Pancreas (tissue), 10 donors: ENCODE measurements at regions not wholly inside any gene's neighbourhood (a gene's known extent, or its start where the extent isn't known, plus 50 kb on each side); places are given as distances from the start of the nearest gene placed in this dataset.
"Not testable (repeated sequence)": the region's sequence is repeated elsewhere in the genome, so short reads cannot be mapped to it uniquely, and the experiment has no call there.

Experiments
- ATAC-seq, 4 donors: fragments of 200-7000 bp; cut with Tn5 transposase; one replicate each; pipeline versions ENCODE4 v1.8.0 to v1.9.1; 2020; ENCODE audit warnings: mild to moderate bottlenecking in 4 of 4, moderate library complexity in 4 of 4
- DNase-seq, 6 donors: peaks; one replicate each; pipeline ENCODE4 v3.0.0-alpha.2; 2020
- FAIRE-seq: peaks from 2 replicates; lab custom pipeline; 2012; peaks lifted over from hg19 to GRCh38; lab: Jason Lieb, UNC
- H3K27ac ChIP-seq, 4 donors: fragments of 200-600 bp; sonication (generic); 1 replicate in 3 of 4; 2 replicates in 1 of 4; pipeline versions ENCODE4 v1.5.0 to v1.8.0; 2020
- H3K27me3 ChIP-seq, 4 donors: fragments of 200-600 bp; one replicate each; pipeline ENCODE4 v1.8.0; 2021
- H3K36me3 ChIP-seq, 3 donors: fragments of 200-600 bp; sonication (generic) in 1 of 3; one replicate each; pipeline versions ENCODE4 v1.5.0 to v1.8.0; 2020 to 2021
- H3K4me1 ChIP-seq, 3 donors: fragments of 200-600 bp; one replicate each; pipeline ENCODE4 v1.8.0; 2021
- H3K4me3 ChIP-seq, 4 donors: fragments of 200-600 bp; sonication (generic) in 2 of 4; one replicate each; pipeline versions ENCODE4 v1.5.0 to v1.8.0; 2020 to 2021
- H3K9me3 ChIP-seq, 4 donors: fragments of 200-600 bp; one replicate each; pipeline ENCODE4 v1.8.0; 2021
- CTCF ChIP-seq, 4 donors: fragments of 200-600 bp; sonication (generic) in 3 of 4; IDR thresholded peaks; one replicate each; pipeline versions ENCODE4 v1.5.0 to v1.8.0; 2021; ENCODE audit warnings: antibody characterized with exemption in 4 of 4
- WGBS, 2 donors: extraction: QIAGEN DNeasy Blood & Tissue Kit; methylation state at CpG; one replicate each; pipeline ENCODE4 v1.1.7; 2013; 5-methylcytosine and 5-hydroxymethylcytosine counted together
- intact Hi-C, 3 donors: fragments of 100-400 bp; cut with DNase I; formaldehyde crosslinking; loops; one replicate each; pipeline versions ENCODE4 v1.11.1 to v1.14.2; 2022
- donor health status: healthy with polysubstance abuse.
- donor health status: DM: no; HTN: no; CAD: no; lungs with moderate emphysema.
- donor health status: DM: no; HTN: no; CAD: no.
- donor health status: control.
- donor health status: control.
- donor health status: Bipolar disorder and iron deficiency.
- donor health status: DM: yes; HTN: yes; CAD: no.
- donor health status: DM: no; HTN: no; CAD: no.
- donor health status: DM: no; HTN: no; CAD: no.
- donor health status: DM: yes; HTN: yes; CAD: no.

GRCh38 chr5:163106098-163106497 is 331.3 kb upstream of the CCNG1 start:
- H3K36me3 ChIP-seq, result no peaks in the 10 kb centered on the region
- H3K9me3 ChIP-seq, result no peaks in the 10 kb centered on the region
- ATAC-seq (no peak), DNase-seq (no peak), FAIRE-seq (no peak)
- no peak for TF ChIP-seq CTCF (IDR thresholded peaks at IDR 0.05)
- H3K27ac ChIP-seq, result no peak overlapping the region
- H3K4me1 ChIP-seq, result no peaks in the 10 kb centered on the region
- no peak overlapping the region for H3K4me3 ChIP-seq
- H3K27me3 ChIP-seq, result no peaks in the 10 kb centered on the region
- intact Hi-C loops, result no loop called here
- 50 to 70% methylated on average over 1 of the region's 1 CpG for WGBS, 2 donors

GRCh38 chr5:163108351-163108750 is 329.0 kb upstream of the CCNG1 start:
- 80 to 89% methylated on average over 1 of the region's 1 CpG for WGBS, 2 donors
- DNase-seq, result no peak

GRCh38 chr5:163115011-163115410 is 322.4 kb upstream of the CCNG1 start:
- no peak overlapping the region for H3K27ac ChIP-seq
- ATAC-seq (no peak), DNase-seq (no peak), FAIRE-seq (no peak)
- intact Hi-C loops, result no loop called here
- TF ChIP-seq CTCF (IDR thresholded peaks at IDR 0.05), result no peak
- H3K4me1 ChIP-seq, result no peaks in the 10 kb centered on the region
- WGBS, 2 donors, result 45 to 57% methylated on average over 4 of the region's 4 CpGs
- H3K4me3 ChIP-seq, result no peak overlapping the region
- H3K36me3 ChIP-seq, result no peaks in the 10 kb centered on the region
- no peaks in the 10 kb centered on the region for H3K27me3 ChIP-seq
- no peaks in the 10 kb centered on the region for H3K9me3 ChIP-seq

More at GRCh38 chr5:163108351-163108750, 329.0 kb upstream of the CCNG1 start:
- Histone ChIP-seq H3K27ac (no peak overlapping the region), H3K36me3 (no peaks in the 10 kb centered on the region), H3K9me3 (no peaks in the 10 kb centered on the region), H3K27me3 (no peaks in the 10 kb centered on the region), H3K4me3 (no peak overlapping the region), H3K4me1 (no peaks in the 10 kb centered on the region)
- ATAC-seq, result no peak
- FAIRE-seq, result no peak
- intact Hi-C loops, result no loop called here
- TF ChIP-seq CTCF (IDR thresholded peaks at IDR 0.05), result no peak

GRCh38 chr5:163116618-163117017 is 320.8 kb upstream of the CCNG1 start:
- ATAC-seq, H3K27me3 ChIP-seq, DNase-seq, H3K4me3 ChIP-seq, H3K4me1 ChIP-seq, intact Hi-C loops, H3K36me3 ChIP-seq, FAIRE-seq, H3K27ac ChIP-seq, H3K9me3 ChIP-seq: not testable (repeated sequence)
- 51 to 89% methylated on average over 2 of the region's 2 CpGs for WGBS, 2 donors

- Histone ChIP-seq H3K4me3 (no peak overlapping the region), H3K27ac (no peak overlapping the region), H3K9me3 (no peaks in the 10 kb centered on the region), H3K27me3 (no peaks in the 10 kb centered on the region), H3K4me1 (no peaks in the 10 kb centered on the region), H3K36me3 (no peaks in the 10 kb centered on the region)
- DNase-seq (no peak), ATAC-seq (no peak), FAIRE-seq (no peak)
- no peak for TF ChIP-seq CTCF (IDR thresholded peaks at IDR 0.05)
- intact Hi-C loops, result no loop called here
Observed at GRCh38 chr5:163134061-163134460, 303.3 kb upstream of the CCNG1 start.

- Histone ChIP-seq H3K9me3 (no peaks in the 10 kb centered on the region), H3K4me1 (no peaks in the 10 kb centered on the region), H3K36me3 (no peaks in the 10 kb centered on the region), H3K27ac (no peak overlapping the region), H3K4me3 (no peak overlapping the region), H3K27me3 (no peaks in the 10 kb centered on the region)
- no peak for TF ChIP-seq CTCF (IDR thresholded peaks at IDR 0.05)
- no peak for FAIRE-seq
- intact Hi-C loops, result no loop called here
- ATAC-seq, result no peak
- WGBS, 2 donors, result 63 to 72% methylated on average over 2 of the region's 2 CpGs
- no peak for DNase-seq
Observed at GRCh38 chr5:163135849-163136248, 301.5 kb upstream of the CCNG1 start.
